IPS-18c (cell line): ENCODE measurements at regions not wholly inside any gene's neighbourhood (a gene's known extent, or its start where the extent isn't known, plus 50 kb on each side); places are given as distances from the start of the nearest gene placed in this dataset.

Experiments used
- H3K4me3 ChIP-seq: 2 replicates; pipeline ENCODE4 v1.7.0; 2013; ENCODE audit warnings: low read depth, mild to moderate bottlenecking, low read length, moderate library complexity; ENCODE audit not compliant: insufficient read depth
- H3K9me3 ChIP-seq: one replicate; pipeline ENCODE4 v1.6.1; 2013; ENCODE audit warnings: mild to moderate bottlenecking, low read length, moderate library complexity; ENCODE audit not compliant: control insufficient read depth, insufficient read depth

GRCh38 chr4:116755051-116755450 lies 330.3 kb downstream of the TRAM1L1 start:
- H3K4me3 ChIP-seq, result no peak overlapping the region
- H3K9me3 ChIP-seq, result no peaks in the 10 kb centered on the region

GRCh38 chr4:116752027-116752426 lies 333.3 kb downstream of the TRAM1L1 start:
- Histone ChIP-seq H3K4me3 (no peak overlapping the region), H3K9me3 (no peaks in the 10 kb centered on the region)

- H3K4me3 ChIP-seq, result no peak overlapping the region
- no peaks in the 10 kb centered on the region for H3K9me3 ChIP-seq
Measured at GRCh38 chr4:116736756-116737155, 348.6 kb downstream of the TRAM1L1 start.

- no peak overlapping the region for H3K4me3 ChIP-seq
- H3K9me3 ChIP-seq, result no peaks in the 10 kb centered on the region
Measured at GRCh38 chr4:116734178-116734577, 351.2 kb downstream of the TRAM1L1 start.

GRCh38 chr4:116733370-116733769 lies 352.0 kb downstream of the TRAM1L1 start:
- H3K4me3 ChIP-seq, result no peak overlapping the region
- no peaks in the 10 kb centered on the region for H3K9me3 ChIP-seq

- no peak overlapping the region for H3K4me3 ChIP-seq
- no peaks in the 10 kb centered on the region for H3K9me3 ChIP-seq
Measured at GRCh38 chr4:116726523-116726922, 358.9 kb downstream of the TRAM1L1 start.

- Histone ChIP-seq H3K9me3 (no peaks in the 10 kb centered on the region), H3K4me3 (no peak overlapping the region)
Measured at GRCh38 chr4:116724249-116724648, 361.1 kb downstream of the TRAM1L1 start.

- Histone ChIP-seq H3K4me3 (no peak overlapping the region), H3K9me3 (no peaks in the 10 kb centered on the region)
Measured at GRCh38 chr4:116705466-116705865, 379.9 kb downstream of the TRAM1L1 start.

- H3K9me3 ChIP-seq, result no peaks in the 10 kb centered on the region
- H3K4me3 ChIP-seq, result no peak overlapping the region
Measured at GRCh38 chr4:116702949-116703348, 382.4 kb downstream of the TRAM1L1 start.

GRCh38 chr4:116688536-116688935 lies 396.8 kb downstream of the TRAM1L1 start:
- Histone ChIP-seq H3K9me3 (no peaks in the 10 kb centered on the region), H3K4me3 (no peak overlapping the region)

GRCh38 chr4:116668190-116668589 lies 417.2 kb downstream of the TRAM1L1 start:
- Histone ChIP-seq H3K9me3 (no peaks in the 10 kb centered on the region), H3K4me3 (no peak overlapping the region)

GRCh38 chr4:116665716-116666115 lies 419.7 kb downstream of the TRAM1L1 start:
- H3K4me3 ChIP-seq, result no peak overlapping the region
- no peaks in the 10 kb centered on the region for H3K9me3 ChIP-seq

GRCh38 chr4:116664198-116664597 lies 421.2 kb downstream of the TRAM1L1 start:
- no peak overlapping the region for H3K4me3 ChIP-seq
- H3K9me3 ChIP-seq, result no peaks in the 10 kb centered on the region

- H3K9me3 ChIP-seq, result no peaks in the 10 kb centered on the region
- H3K4me3 ChIP-seq, result no peak overlapping the region
Measured at GRCh38 chr4:116639070-116639577, 446.3 kb downstream of the TRAM1L1 start.

GRCh38 chr4:116638592-116638991 lies 446.8 kb downstream of the TRAM1L1 start:
- no peaks in the 10 kb centered on the region for H3K9me3 ChIP-seq
- no peak overlapping the region for H3K4me3 ChIP-seq

GRCh38 chr4:116636917-116637316 lies 448.5 kb downstream of the TRAM1L1 start:
- no peaks in the 10 kb centered on the region for H3K9me3 ChIP-seq
- H3K4me3 ChIP-seq, result no peak overlapping the region

GRCh38 chr4:116632269-116632668 lies 453.1 kb downstream of the TRAM1L1 start:
- Histone ChIP-seq H3K9me3 (no peaks in the 10 kb centered on the region), H3K4me3 (no peak overlapping the region)

GRCh38 chr4:116628598-116628997 lies 456.8 kb downstream of the TRAM1L1 start:
- no peak overlapping the region for H3K4me3 ChIP-seq
- H3K9me3 ChIP-seq, result no peaks in the 10 kb centered on the region

GRCh38 chr4:116627545-116627944 lies 457.8 kb downstream of the TRAM1L1 start:
- no peaks in the 10 kb centered on the region for H3K9me3 ChIP-seq
- no peak overlapping the region for H3K4me3 ChIP-seq
